SK-N-SH treated with all-trans-retinoic acid at 6 μM for 48 hours (cell line): ENCODE measurements at regions not wholly inside any gene's neighbourhood (a gene's known extent, or its start where the extent isn't known, plus 50 kb on each side); places are given as distances from the start of the nearest gene placed in this dataset.

Source experiments
- BACH2 ChIP-seq: fragments of 250-450 bp; sonication (Bioruptor Pico); IDR thresholded peaks from 2 replicates; pipeline ENCODE4 v1.9.0; 2021; ENCODE audit warnings: mild to moderate bottlenecking, borderline replicate concordance
- CSRNP3 ChIP-seq: fragments of 250-450 bp; sonication (Bioruptor Pico); IDR thresholded peaks from 2 replicates; pipeline ENCODE4 v1.5.1; 2021; ENCODE audit warnings: mild to moderate bottlenecking, moderate library complexity
- GLIS3 ChIP-seq: fragments of 250-450 bp; sonication (Bioruptor Pico); IDR thresholded peaks from 2 replicates; pipeline ENCODE4 v1.5.0; 2020; ENCODE audit warnings: mild to moderate bottlenecking, moderate library complexity
- ISL1 ChIP-seq: fragments of 250-450 bp; sonication (Bioruptor Pico); IDR thresholded peaks from 2 replicates; pipeline ENCODE4 v2.1.2; 2022; ENCODE audit warnings: mild to moderate bottlenecking, moderate library complexity
- RARB ChIP-seq: fragments of 250-450 bp; sonication (Bioruptor Pico); IDR thresholded peaks from 2 replicates; pipeline ENCODE4 v1.8.0; 2021; ENCODE audit warnings: mild to moderate bottlenecking, moderate library complexity
- SNAI2 ChIP-seq: fragments of 250-450 bp; sonication (Bioruptor Pico); IDR thresholded peaks from 2 replicates; pipeline ENCODE4 v1.5.0; 2020; ENCODE audit warnings: mild to moderate bottlenecking, moderate library complexity
- TCF4 ChIP-seq: fragments of 250-450 bp; sonication (Bioruptor Pico); IDR thresholded peaks from 2 replicates; pipeline ENCODE4 v1.8.0; 2021; ENCODE audit warnings: mild to moderate bottlenecking, moderate library complexity, borderline replicate concordance
- ZFP3 ChIP-seq: fragments of 250-450 bp; sonication (Bioruptor Pico); IDR thresholded peaks from 2 replicates; pipeline ENCODE4 v1.5.0; 2020; ENCODE audit warnings: mild to moderate bottlenecking, moderate library complexity
- ZNF70 ChIP-seq: fragments of 450-650 bp; formaldehyde crosslinking; IDR thresholded peaks from 2 replicates; pipeline ENCODE4 v1.5.0; 2020; ENCODE audit warnings: mild to moderate bottlenecking, moderate library complexity
- ZNF8 ChIP-seq: fragments of 450-650 bp; formaldehyde crosslinking; IDR thresholded peaks from 2 replicates; pipeline ENCODE4 v1.5.0; 2020; ENCODE audit warnings: mild to moderate bottlenecking, moderate library complexity
- TF ChIP-seq, protein P1 (sequence below): fragments of 250-450 bp; sonication (Bioruptor Pico); IDR thresholded peaks from 2 replicates; pipeline ENCODE4 v1.5.1; 2020; ENCODE audit warnings: low read depth, mild to moderate bottlenecking, moderate library complexity
- TF ChIP-seq, protein P2 (sequence below): fragments of 250-450 bp; sonication (Bioruptor Pico); IDR thresholded peaks from 2 replicates; pipeline ENCODE4 v1.8.0; 2020; ENCODE audit warnings: mild to moderate bottlenecking, moderate library complexity, borderline replicate concordance

GRCh38 chr17:71922439-71922838 is 198.4 kb upstream of the SOX9 start:
- TF ChIP-seq, protein P1, sequence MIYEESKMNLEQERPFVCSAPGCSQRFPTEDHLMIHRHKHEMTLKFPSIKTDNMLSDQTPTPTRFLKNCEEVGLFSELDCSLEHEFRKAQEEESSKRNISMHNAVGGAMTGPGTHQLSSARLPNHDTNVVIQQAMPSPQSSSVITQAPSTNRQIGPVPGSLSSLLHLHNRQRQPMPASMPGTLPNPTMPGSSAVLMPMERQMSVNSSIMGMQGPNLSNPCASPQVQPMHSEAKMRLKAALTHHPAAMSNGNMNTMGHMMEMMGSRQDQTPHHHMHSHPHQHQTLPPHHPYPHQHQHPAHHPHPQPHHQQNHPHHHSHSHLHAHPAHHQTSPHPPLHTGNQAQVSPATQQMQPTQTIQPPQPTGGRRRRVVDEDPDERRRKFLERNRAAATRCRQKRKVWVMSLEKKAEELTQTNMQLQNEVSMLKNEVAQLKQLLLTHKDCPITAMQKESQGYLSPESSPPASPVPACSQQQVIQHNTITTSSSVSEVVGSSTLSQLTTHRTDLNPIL (CRISPR knock-in tag): no peak
- TF ChIP-seq TCF4 (no peak), ZFP3 (CRISPR knock-in tag) (no peak), RARB (CRISPR knock-in tag) (no peak), GLIS3 (no peak), BACH2 (no peak), ZNF70 (no peak), SNAI2 (no peak), ZNF8 (CRISPR knock-in tag) (no peak), ISL1 (no peak), CSRNP3 (no peak)
- TF ChIP-seq, protein P2, sequence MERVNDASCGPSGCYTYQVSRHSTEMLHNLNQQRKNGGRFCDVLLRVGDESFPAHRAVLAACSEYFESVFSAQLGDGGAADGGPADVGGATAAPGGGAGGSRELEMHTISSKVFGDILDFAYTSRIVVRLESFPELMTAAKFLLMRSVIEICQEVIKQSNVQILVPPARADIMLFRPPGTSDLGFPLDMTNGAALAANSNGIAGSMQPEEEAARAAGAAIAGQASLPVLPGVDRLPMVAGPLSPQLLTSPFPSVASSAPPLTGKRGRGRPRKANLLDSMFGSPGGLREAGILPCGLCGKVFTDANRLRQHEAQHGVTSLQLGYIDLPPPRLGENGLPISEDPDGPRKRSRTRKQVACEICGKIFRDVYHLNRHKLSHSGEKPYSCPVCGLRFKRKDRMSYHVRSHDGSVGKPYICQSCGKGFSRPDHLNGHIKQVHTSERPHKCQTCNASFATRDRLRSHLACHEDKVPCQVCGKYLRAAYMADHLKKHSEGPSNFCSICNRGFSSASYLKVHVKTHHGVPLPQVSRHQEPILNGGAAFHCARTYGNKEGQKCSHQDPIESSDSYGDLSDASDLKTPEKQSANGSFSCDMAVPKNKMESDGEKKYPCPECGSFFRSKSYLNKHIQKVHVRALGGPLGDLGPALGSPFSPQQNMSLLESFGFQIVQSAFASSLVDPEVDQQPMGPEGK (CRISPR knock-in tag): no peak
